Left ventricle myocardium inferior (tissue), 1 donor: ENCODE measurements at regions not wholly inside any gene's neighbourhood (a gene's known extent, or its start where the extent isn't known, plus 50 kb on each side); places are given as distances from the start of the nearest gene placed in this dataset.

Source experiments
- DNase-seq: peaks from one replicate; pipeline ENCODE4 v3.0.0-alpha.2; 2020
- H3K27ac ChIP-seq: fragments of 200-600 bp; replicated peaks from 2 replicates; pipeline ENCODE4 v1.8.0; 2021
- H3K27me3 ChIP-seq: fragments of 200-600 bp; 2 replicates; pipeline ENCODE4 v1.8.0; 2021; ENCODE audit warnings: low read depth
- H3K36me3 ChIP-seq: fragments of 200-600 bp; 2 replicates; pipeline ENCODE4 v1.8.0; 2021
- H3K4me1 ChIP-seq: fragments of 200-600 bp; 2 replicates; pipeline ENCODE4 v1.8.0; 2021
- H3K4me3 ChIP-seq: fragments of 200-600 bp; 2 replicates; pipeline ENCODE4 v1.8.0; 2021; ENCODE audit warnings: mild to moderate bottlenecking, moderate library complexity
- H3K9me3 ChIP-seq: fragments of 200-600 bp; replicated peaks from 2 replicates; pipeline ENCODE4 v1.8.0; 2021
- CTCF ChIP-seq: fragments of 200-600 bp; IDR thresholded peaks from 2 replicates; pipeline ENCODE4 v1.8.0; 2021; ENCODE audit warnings: antibody characterized with exemption, mild to moderate bottlenecking, borderline replicate concordance
- intact Hi-C: fragments of 100-400 bp; cut with micrococcal nuclease; formaldehyde crosslinking; loops from one replicate; pipeline ENCODE4 v1.11.0; 2022
- donor health status: DM: no; HTN: yes; CAD: no; lungs with severe emphysema.

GRCh38 chr7:46450425-46450824 lies 529.4 kb upstream of the IGFBP3 start:
- no peak for DNase-seq
- H3K27ac ChIP-seq: no peak overlapping the region
- no peak overlapping the region for H3K4me3 ChIP-seq
- TF ChIP-seq CTCF: no peak
- H3K36me3 ChIP-seq: no peaks in the 10 kb centered on the region
- H3K4me1 ChIP-seq: no peaks in the 10 kb centered on the region
- no peaks in the 10 kb centered on the region for H3K27me3 ChIP-seq
- intact Hi-C loops: loop anchor here (5.0 kb wide), 1 partner anchor 487 kb away; no protein-coding TSS in a partner anchor
- no peaks in the 10 kb centered on the region for H3K9me3 ChIP-seq

- Histone ChIP-seq H3K27me3 (no peaks in the 10 kb centered on the region), H3K4me3 (no peak overlapping the region), H3K4me1 (no peaks in the 10 kb centered on the region), H3K9me3 (no peaks in the 10 kb centered on the region), H3K27ac (no peak overlapping the region), H3K36me3 (no peaks in the 10 kb centered on the region)
- intact Hi-C loops: loop anchor here (5.0 kb wide), 1 partner anchor 488 kb away; no protein-coding TSS in a partner anchor
- DNase-seq: no peak
- no peak for TF ChIP-seq CTCF
Observed at GRCh38 chr7:46449743-46450142, 528.7 kb upstream of the IGFBP3 start.

GRCh38 chr7:46448478-46448877 lies 527.4 kb upstream of the IGFBP3 start:
- no peak for DNase-seq
- Histone ChIP-seq H3K36me3 (no peaks in the 10 kb centered on the region), H3K4me3 (no peak overlapping the region), H3K27ac (no peak overlapping the region), H3K9me3 (no peaks in the 10 kb centered on the region), H3K4me1 (no peaks in the 10 kb centered on the region), H3K27me3 (no peaks in the 10 kb centered on the region)
- TF ChIP-seq CTCF: no peak
- intact Hi-C loops: no loop called here

GRCh38 chr7:46446151-46446550 lies 525.1 kb upstream of the IGFBP3 start:
- Histone ChIP-seq H3K9me3 (no peaks in the 10 kb centered on the region), H3K4me3 (no peak overlapping the region), H3K4me1 (no peaks in the 10 kb centered on the region), H3K27ac (no peak overlapping the region), H3K36me3 (no peaks in the 10 kb centered on the region), H3K27me3 (no peaks in the 10 kb centered on the region)
- intact Hi-C loops: no loop called here
- DNase-seq: no peak
- TF ChIP-seq CTCF: no peak

- intact Hi-C loops: no loop called here
Observed at GRCh38 chr7:46444256-46444655, 523.2 kb upstream of the IGFBP3 start.

More at GRCh38 chr7:46444256-46444655, 523.2 kb upstream of the IGFBP3 start:
- no peaks in the 10 kb centered on the region for H3K4me1 ChIP-seq
- H3K9me3 ChIP-seq: no peaks in the 10 kb centered on the region
- TF ChIP-seq CTCF: no peak
- no peak overlapping the region for H3K4me3 ChIP-seq
- H3K27ac ChIP-seq: no peak overlapping the region
- H3K27me3 ChIP-seq: no peaks in the 10 kb centered on the region
- DNase-seq: no peak
- H3K36me3 ChIP-seq: no peaks in the 10 kb centered on the region
